ENCODE measurements at regions not wholly inside any gene's neighbourhood (a gene's known extent, or its start where the extent isn't known, plus 50 kb on each side); places are given as distances from the start of the nearest gene placed in this dataset. TPM values are rescaled to one million over a fixed set of nuclear protein-coding genes. Genes with fewer than 3 reads are reported as not detected.

GRCh38 chr18:52286675-52287074 lies 53.3 kb upstream of the DCC start:
- intact Hi-C loops (cut with DNase I): no loop called here
- no peak overlapping the region for H3K27ac ChIP-seq
- 20 to 23% (median 21%) methylated on average over 6 of the region's 6 CpGs for WGBS, 3 donors

GRCh38 chr18:52287151-52287550 lies 52.8 kb upstream of the DCC start:
- 0% methylated on average over 1 of the region's 1 CpG for WGBS, 3 donors
- Histone ChIP-seq H3K27ac (no peak overlapping the region), H3K27me3 (no peaks in the 10 kb centered on the region), H3K4me3 (no peak overlapping the region), H3K36me3 (no peaks in the 10 kb centered on the region), H3K4me1 (ENCODE audit: insufficient read depth) (no peaks in the 10 kb centered on the region), H3K9me3 (no peaks in the 10 kb centered on the region)
- intact Hi-C loops (cut with DNase I): no loop called here
- no peak for DNase-seq
- no peak for TF ChIP-seq EP300 (IDR thresholded peaks at IDR 0.05)
- no peak for TF ChIP-seq POLR2A (IDR thresholded peaks at IDR 0.05)
- no peak for TF ChIP-seq CTCF (IDR thresholded peaks at IDR 0.05)

More at GRCh38 chr18:52286675-52287074, 53.3 kb upstream of the DCC start:
- Histone ChIP-seq H3K9me3 (no peaks in the 10 kb centered on the region), H3K36me3 (no peaks in the 10 kb centered on the region), H3K27me3 (no peaks in the 10 kb centered on the region), H3K4me1 (ENCODE audit: insufficient read depth) (no peaks in the 10 kb centered on the region), H3K4me3 (no peak overlapping the region)
- no peak for TF ChIP-seq POLR2A (IDR thresholded peaks at IDR 0.05)
- TF ChIP-seq EP300 (IDR thresholded peaks at IDR 0.05): no peak
- no peak for TF ChIP-seq CTCF (IDR thresholded peaks at IDR 0.05)
- DNase-seq: no peak

- Histone ChIP-seq H3K4me3 (no peak overlapping the region), H3K4me1 (ENCODE audit: insufficient read depth) (no peaks in the 10 kb centered on the region), H3K36me3 (no peaks in the 10 kb centered on the region), H3K27ac (no peak overlapping the region), H3K27me3 (no peaks in the 10 kb centered on the region), H3K9me3 (no peaks in the 10 kb centered on the region)
- TF ChIP-seq POLR2A (IDR thresholded peaks at IDR 0.05) (no peak), EP300 (IDR thresholded peaks at IDR 0.05) (no peak), CTCF (IDR thresholded peaks at IDR 0.05) (no peak)
- intact Hi-C loops (cut with DNase I): no loop called here
- DNase-seq: no peak
- 40 to 46% (median 41%) methylated on average over 7 of the region's 7 CpGs for WGBS, 3 donors
Measured at GRCh38 chr18:52288403-52289004, 51.5 kb upstream of the DCC start.

GRCh38 chr18:52289392-52289791 lies 50.6 kb upstream of the DCC start:
- no peaks in the 10 kb centered on the region for H3K4me1 ChIP-seq (ENCODE audit: insufficient read depth)
- no peak overlapping the region for H3K27ac ChIP-seq
- no peak for DNase-seq
- no peaks in the 10 kb centered on the region for H3K27me3 ChIP-seq
- 77 to 80% (median 78%) methylated on average over 1 of the region's 1 CpG for WGBS, 3 donors
- intact Hi-C loops (cut with DNase I): no loop called here
- TF ChIP-seq POLR2A (IDR thresholded peaks at IDR 0.05): no peak
- TF ChIP-seq EP300 (IDR thresholded peaks at IDR 0.05): no peak
- TF ChIP-seq CTCF (IDR thresholded peaks at IDR 0.05): no peak
- no peaks in the 10 kb centered on the region for H3K9me3 ChIP-seq
- H3K36me3 ChIP-seq: no peaks in the 10 kb centered on the region
- H3K4me3 ChIP-seq: no peak overlapping the region

Small RNA genes in the stretch of these regions (small RNA-seq; reads per million reads assigned to genes)
- not detected for gene RNU1-46P

Data from ovary (tissue), 7 donors.